ENCODE measurements at regions not wholly inside any gene's neighbourhood (a gene's known extent, or its start where the extent isn't known, plus 50 kb on each side); places are given as distances from the start of the nearest gene placed in this dataset.

GRCh38 chr17:71145486-71145885 lies 975.3 kb upstream of the SOX9 start:
- no peak for TF ChIP-seq CTCF (conservative IDR thresholded peaks at IDR 0.05)
- TF ChIP-seq ZFX (IDR thresholded peaks at IDR 0.05), result no peak
